Activated CD8-positive, alpha-beta memory T cell treated with anti-CD3 and anti-CD28 coated beads for 4 hours (primary cell): ENCODE measurements at regions not wholly inside any gene's neighbourhood (a gene's known extent, or its start where the extent isn't known, plus 50 kb on each side); places are given as distances from the start of the nearest gene placed in this dataset.

ENCODE experiments used
- DNase-seq, 2 donors: peaks; one replicate each; pipeline ENCODE4 v3.0.0-alpha.2; 2020; ENCODE audit warnings: low read depth in 2 of 2

DNA sequence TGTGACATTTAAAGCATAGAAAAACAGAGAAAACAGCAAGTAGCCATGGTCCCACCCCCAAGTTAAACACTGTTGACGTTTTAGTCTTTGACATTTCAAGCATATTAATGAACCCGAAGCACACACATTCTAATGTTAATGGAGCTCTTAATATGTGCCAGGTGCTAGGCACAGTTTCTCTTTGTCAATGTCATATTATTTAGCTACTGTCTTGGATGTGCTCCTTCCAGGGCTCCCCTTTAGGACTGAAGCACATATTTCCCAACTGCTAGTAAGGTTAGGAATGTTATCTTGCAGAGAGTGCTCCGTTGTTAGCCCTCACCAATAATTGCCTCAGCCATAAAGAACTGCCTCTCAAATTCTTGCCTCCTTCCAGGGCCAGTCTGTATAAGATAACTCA lies 716.6 kb upstream of the TENM4 start:
- no peak for DNase-seq

DNA sequence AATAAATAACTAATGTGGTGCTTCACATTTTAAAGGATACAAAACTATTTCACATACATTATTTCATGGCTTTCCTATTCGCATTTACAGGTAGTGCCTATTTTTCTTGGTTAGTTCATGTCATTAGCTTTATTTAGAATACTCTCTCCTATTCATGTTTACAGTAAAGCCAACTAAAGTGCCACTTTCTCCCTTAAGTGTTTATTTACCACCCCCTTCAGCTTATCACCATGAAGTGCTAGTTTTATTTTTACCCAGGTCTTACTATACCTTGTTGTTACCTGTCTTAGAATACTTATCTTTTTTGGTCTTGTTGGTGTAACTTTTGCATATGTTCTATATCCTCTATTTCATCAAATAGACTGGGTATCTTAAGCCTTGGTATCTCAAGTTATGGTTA lies 715.2 kb upstream of the TENM4 start:
- no peak for DNase-seq

DNA sequence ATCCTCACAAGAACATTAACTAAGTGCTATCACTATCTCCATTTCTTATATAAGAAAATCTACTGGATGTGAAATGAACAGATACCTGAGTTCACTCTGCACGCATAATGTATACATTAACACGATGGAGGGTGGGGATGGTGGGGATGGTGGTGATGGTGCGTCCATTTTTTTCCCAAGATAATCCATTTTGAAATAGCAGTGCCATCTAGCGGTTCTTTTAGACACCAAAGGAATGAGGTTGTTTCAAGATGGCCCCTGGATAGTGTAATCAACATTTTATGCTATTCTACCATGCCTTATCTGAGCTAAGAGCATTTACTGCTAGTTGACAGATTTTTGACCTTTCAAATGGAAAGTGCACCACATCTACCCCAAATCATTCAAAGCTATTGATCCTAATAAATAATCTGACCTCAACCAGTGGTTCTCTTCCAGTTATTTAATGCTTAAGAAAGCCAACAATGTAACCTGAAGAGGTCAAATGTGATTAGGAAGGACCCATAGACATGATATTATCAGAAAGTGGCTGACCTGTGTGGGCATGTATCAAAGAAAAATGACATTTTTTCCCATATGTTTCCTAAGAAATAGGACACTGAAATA lies 714.7 kb upstream of the TENM4 start:
- no peak for DNase-seq

DNA sequence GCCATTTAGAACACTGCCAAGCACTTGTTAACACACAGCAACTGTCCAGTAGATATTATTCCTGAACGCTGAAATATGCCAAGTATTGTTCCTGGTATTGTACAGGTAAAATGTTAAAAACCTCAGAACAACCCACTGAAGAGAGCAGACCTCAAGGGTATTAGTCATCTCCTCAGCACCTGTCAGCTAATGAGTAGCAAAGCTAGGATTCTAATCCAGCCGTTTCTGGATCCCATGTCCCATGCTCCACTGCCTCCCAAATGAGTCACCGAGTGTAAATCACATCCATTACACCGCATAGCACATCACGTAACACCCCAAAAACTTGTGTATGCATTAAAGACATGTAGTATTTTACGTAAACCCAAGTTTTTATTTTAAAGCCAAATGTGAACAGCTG lies 705.4 kb upstream of the TENM4 start:
- DNase-seq = no peak

DNA sequence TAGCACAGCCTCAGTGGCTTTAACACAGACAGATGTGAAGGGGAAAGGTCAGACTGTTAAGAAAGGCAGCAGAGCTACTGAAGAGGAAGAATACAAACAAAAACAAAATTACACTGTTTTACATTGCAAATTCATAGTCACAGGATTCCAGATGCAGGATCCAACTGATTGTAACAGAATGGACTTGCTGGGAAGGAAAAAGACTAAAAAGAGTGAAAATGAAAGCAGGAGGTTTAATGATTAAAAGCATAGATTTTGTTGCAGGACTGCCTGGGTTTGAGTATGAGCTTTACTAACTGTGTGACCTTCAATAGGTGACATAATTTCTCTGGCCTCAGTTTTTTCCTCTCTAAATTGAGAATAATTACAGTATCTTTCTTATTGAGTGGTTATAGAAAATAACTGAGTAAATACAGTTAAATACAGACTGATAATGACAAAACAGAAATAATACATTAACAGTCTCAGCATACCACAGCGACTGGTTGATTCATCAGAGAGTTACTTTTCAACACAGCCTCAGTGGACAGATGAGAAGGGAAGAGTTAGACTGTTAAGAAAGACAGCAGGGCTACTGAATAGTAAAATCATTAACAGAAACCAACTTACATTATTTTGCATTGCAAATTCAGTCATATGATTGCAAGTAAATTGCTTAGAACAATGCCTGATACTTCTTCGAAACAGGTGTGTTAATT lies 704.2 kb upstream of the TENM4 start:
- no peak for DNase-seq

DNA sequence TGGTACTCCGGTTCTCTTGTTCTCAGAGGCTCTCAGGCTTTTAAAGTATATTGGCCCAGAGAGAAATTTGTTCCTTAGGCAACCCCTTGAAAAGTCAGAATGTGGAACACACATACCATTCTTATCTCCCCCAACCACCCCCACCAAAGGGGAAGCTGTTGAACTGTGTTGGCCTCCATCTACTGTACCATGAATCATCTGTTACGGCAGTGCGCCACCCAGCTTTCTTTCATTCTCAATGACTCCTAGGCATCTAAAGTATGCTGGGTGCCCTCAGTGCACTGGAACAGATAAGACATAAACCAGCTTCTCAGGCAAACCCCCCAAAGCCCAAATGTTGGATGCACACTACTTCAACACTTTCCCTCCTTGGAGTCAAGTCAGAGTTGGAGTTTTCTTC lies 696.2 kb upstream of the TENM4 start:
- no peak for DNase-seq

DNA sequence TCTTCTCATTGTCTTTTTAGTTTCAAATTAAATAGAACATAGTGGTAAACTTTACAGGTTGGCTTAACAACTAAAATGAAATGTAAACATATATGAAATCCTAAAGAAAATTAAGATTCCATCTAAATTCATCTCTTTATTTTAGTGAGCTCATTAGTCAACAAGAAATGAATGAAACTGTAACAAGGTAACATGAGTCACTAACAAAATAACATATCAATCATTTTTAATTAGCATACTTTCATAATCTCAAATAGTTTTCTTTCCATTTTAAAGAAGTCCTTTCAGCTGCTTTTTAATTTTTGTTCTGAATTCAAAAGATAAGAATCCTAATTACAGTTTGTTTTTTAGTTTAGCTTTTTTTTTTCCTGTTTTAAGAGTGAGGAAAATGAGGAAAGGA lies 688.6 kb upstream of the TENM4 start:
- no peak for DNase-seq

DNA sequence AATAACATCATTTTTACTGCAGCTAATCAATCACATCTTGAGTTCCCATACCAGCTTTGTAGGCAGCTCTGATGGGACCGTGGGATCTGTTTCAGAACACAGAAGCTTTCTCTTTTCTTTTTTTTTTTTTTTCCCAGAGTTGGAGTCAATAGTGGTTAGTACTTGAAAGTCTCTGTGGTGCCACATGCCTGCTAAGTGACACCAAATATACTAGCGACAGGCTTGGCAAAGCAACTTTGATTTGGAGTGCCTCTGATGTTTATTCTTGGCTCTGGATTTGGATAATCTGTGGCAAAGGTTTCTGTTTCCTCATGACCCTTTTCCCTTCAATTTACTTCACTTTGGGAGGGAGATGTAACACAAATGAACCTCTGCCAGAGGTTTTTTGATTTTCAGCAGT lies 681.4 kb upstream of the TENM4 start:
- DNase-seq = no peak

DNA sequence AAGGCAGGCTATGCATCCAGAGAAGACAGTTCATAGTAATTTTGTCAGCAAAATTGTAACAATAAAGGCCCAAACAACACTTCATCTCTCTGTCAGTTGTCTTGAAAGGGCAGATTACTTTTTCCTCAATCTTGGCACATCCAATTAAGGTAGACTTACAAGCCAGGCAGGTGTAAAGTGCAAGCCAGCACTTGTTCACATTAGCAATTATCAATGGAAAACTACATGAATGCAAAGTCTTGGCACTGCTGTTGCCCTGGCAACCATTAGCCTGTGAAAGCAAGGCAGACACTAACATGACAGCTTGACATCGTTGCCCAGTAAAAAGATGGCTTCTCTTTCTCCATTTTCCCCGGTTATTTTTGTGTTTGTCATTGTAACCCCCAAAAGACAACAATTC lies 677.2 kb upstream of the TENM4 start:
- DNase-seq = no peak

DNA sequence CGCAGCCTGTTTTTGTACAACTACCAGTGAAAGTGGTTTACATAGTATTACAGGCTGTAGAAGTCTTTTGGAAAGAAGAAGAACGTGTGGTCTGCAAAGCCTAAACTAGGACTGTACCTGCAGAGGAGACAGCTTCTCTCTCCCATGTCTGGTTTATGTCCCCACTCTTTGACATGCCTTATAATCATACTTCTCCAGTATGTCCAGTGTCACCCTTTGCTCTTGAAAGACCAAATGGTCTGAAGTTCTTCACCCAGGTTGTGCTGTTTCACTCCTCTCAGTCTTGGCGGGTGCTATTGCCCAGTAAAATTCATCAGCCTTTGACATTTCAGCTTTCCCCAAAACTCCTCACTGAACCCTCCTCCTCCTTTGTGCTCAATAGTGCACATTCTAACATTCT lies 676.0 kb upstream of the TENM4 start:
- DNase-seq = no peak

DNA sequence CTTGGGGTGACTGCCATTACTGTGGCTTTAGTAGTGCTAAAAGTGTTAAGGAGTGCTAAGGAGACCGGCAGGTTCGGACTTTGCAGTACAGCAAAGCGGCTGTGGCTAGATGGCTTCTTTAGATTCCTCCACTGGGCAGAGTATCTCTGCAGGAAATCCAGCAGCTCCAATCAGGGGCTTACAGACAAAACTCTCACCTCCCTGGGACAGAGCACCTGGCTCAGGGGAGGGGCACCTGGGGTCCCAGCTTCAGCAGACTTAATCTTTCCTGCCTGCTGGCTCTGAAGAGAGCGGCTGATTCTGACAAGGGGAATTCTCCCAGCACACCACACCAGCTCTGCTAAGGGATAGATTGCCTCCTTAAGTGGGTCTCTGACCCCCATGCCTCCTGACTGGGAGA lies 668.8 kb upstream of the TENM4 start:
- no peak for DNase-seq

DNA sequence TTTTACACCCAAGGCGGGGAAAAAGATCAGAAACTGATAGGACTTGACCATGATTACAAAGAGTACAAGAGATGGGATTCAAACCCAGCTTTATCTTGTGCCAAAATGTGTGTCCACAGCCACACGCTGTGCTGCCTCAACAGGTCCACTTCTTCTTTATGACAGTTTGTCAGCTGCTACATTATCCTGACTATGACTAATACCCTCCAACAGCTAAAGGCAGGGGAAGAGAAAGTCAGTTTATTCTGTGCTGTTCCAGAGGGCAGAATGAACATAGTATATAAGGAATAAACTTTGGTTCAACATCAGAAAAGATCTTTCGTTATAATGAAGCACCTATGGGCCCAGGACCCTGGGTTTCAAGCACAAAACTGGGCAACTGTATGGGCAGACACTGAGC lies 668.2 kb upstream of the TENM4 start:
- no peak for DNase-seq

DNA sequence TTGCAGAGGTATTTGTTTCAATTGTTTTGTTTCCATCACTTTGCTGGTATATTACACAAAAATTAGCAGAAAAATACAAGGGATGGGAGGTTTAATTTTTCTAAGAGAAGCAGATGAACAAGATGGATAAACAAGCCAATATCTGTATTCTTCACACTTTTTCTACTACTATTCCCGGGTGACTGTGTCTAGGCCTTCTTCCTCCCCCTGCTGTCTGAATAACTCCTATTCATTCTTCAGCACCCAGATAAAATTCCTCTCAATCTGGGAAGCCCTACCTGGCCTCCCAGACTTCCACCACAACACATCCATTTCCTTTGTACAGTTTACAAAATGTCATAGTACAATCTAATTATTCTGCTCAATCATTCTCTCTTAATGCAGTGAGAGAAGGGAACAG lies 666.6 kb upstream of the TENM4 start:
- no peak for DNase-seq

DNA sequence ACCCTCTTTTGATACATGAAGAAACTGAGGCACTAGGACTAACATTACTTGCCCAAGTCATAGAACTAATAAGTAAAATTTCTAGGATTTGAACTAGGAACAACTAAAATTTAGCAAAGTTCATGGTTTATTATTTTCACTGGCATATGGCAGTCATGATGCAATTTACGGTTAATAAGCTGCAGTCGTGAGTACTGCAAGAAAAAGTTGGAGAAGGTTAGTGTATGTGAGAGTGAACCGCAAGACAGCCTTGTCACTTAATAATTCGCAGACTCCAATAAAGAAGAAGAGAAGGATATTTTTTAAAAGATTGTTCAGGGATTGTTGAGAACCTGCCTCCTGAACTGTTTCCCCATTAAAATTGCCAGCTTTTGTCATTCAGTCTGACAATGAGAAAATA lies 663.4 kb upstream of the TENM4 start:
- no peak for DNase-seq

DNA sequence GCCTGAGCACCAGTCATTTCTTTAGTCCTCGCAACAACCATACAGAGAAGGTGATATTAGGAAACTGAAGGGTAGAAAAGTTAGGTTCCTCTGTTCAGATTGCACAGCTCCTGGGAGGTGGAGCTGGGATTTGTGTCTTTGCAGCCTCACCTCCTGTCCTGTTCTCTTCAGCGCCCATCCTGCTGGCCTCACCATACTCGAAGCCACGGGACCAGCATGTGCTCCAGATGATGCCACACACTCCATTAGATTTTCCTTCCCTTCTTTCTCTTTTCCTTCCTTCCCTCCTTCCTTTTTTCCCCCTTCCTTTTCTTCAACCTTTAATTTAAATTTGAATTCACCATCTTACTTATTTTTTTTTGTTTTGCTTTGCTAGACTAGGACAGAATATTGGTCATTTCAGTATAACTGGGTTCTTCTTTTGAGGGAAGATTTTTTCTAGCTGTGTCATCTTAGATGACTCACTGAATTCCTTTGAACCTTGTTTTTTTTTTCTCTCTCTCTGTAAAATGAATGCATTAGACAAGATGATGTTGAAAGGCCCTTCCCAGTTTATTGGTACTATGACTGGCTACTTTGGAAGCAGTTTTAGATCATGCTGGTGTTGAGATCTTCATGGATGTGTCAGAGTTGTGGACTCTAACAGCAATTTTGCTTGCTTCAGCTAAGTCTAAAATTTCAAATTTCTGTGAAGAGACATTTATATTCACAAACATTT lies 662.5 kb upstream of the TENM4 start:
- DNase-seq = no peak

DNA sequence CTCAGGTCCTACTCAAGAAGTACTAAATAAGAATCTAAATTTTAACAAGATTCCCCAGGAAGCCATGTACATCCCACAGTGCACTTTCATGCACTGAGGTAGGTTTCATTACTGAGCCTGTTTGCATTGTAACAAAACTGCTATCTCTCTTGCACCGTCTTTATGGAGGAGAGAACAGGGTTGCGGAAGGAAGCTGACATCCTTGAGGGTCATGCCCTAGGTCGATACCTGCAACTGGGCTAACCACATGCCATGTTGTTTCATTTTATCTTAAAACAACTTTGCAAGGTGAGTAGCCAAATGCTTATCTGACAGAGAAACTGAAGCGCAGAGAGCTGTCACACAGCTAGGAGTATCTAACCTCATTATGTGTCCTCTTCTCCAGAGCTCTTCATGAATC lies 656.3 kb upstream of the TENM4 start:
- DNase-seq = no peak

DNA sequence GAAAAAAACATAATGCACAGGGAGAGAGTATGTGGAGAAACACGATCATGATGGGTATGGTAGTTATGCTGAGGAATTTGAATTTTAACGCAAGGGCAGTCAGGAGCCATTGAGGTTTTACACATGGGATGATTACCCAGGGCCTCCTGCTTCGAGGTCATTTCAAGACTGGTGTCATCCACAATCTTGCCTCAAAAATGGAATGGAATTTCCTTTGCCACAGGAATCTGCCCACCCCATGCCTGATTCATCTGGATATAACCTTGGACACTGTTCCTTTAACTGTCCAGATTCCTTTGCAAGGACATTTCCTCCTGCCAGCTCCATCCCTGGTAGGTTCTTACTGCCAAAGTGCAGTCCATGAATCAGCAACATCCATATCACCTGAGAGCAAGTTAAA lies 655.9 kb upstream of the TENM4 start:
- no peak for DNase-seq

DNA sequence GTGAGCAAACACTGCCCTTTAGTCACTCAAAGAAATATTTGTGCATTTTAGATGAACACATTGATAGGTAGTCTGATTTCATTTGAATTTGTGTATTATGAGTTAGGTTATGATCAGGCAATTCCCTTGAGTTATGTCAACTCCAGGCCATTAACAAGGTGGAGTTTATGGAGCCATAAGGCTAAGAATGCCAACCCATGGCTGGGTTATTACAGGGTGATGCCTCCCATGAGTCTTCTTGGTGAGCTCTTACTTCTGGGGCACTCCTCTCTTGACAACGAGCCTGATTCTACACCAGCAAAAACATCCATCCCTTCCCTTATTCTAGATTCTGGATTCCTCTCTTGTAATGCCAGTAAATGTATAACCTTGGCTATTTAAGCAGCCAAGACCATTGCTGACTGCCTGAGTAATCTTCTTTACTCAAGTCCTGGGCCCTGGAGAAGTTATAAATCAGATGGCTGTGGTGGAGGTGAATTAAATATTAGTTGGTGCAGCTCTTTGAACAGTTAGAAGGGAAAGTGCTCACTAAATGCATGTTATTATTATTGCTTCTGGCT lies 645.7 kb upstream of the TENM4 start:
- no peak for DNase-seq

DNA sequence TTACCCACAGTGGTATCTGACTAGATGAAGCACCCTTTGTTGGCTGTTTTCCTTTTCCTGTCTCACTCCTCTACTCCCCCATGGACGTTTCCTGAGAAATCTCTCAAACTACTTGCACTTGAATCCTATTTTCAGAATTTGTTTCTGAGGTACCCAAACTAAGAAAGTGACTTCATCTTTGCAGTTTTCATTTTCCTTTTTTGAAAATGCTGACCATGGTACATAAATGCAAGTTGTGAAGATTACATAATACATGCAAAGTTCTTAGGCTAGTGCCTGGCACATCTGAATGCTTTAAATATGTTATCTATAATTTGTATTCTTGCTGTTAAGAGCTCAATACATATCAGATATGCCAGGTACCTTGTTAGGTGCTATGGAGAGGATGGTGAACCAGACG lies 644.7 kb upstream of the TENM4 start:
- no peak for DNase-seq

DNA sequence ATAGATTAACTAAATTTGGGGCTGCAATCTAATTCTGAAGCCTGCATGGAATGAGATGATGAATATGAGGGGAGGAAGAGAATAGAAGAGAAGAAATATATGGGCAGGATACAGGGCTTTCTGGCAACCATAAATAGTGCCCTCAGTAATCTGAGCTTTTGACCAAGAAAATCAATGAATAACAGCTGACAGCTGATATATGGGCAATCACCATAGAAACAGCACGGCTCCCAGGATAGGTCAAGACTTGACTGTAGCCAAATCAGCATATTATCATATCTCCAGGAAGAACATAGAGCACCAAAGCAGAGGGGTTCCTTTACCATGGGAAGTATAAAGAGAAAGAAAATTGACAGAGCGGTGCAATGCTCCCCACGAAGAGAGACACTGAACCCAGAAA lies 643.8 kb upstream of the TENM4 start:
- no peak for DNase-seq

DNA sequence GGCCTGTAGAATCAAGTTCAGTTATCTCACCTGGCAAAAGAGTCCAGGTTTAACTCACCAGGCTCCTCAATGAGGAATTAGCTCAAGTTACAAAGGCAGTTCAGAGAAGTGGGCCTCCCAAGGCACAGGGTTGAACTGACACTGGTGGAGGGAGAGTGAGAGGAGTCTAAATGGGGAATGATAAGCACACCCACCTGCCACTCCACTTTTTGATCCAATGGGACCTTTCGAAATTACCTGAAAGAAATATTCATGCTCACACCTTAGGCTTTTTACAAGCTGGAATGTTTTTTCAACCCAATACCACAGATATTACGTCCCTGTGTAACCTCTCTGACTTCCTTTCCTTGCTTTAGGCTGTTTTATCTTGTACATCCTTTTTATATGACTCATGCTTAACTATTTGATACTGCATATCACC lies 642.7 kb upstream of the TENM4 start:
- DNase-seq = no peak

DNA sequence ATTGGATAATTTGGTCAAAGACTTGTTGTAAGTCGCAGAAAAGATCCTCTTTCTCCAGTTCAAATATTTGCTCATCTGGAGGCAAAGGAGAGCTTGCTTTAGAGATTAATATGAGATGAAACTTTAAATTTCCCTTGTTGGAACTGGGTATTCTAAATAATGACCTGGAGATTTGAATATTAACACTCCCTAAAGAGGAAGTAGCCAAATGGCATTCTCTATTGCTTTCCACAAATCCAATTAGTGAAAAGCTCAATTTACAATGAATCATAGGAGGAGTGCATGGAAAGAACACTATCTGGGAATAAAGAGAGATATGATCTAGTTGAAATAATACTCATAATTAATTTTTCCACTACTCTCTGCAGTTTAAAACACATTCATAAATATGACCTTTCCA lies 641.6 kb upstream of the TENM4 start:
- no peak for DNase-seq

DNA sequence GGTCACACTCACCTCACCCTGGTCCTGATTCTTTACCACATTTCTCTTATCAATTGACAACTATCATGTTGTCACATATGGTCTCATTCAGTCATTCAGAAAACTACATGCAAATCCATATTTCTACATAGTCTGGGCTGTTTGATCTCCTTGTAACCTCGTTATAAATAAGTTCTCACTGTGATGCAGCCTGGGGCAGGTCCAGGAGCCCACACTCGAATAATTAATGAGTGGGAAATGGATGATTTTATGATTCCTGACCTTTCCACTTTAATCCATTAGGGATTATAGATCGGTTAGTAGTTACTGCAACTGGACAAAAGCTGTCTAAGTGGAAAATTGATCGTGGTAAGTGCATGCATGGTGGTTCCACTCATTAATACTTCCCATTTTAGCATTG lies 636.3 kb upstream of the TENM4 start:
- no peak for DNase-seq
